ENCODE measurements at regions not wholly inside any gene's neighbourhood (a gene's known extent, or its start where the extent isn't known, plus 50 kb on each side); places are given as distances from the start of the nearest gene placed in this dataset.
A peak's percentile ranks its signal among the peaks of the same experiment; 100 is the strongest.

DNA sequence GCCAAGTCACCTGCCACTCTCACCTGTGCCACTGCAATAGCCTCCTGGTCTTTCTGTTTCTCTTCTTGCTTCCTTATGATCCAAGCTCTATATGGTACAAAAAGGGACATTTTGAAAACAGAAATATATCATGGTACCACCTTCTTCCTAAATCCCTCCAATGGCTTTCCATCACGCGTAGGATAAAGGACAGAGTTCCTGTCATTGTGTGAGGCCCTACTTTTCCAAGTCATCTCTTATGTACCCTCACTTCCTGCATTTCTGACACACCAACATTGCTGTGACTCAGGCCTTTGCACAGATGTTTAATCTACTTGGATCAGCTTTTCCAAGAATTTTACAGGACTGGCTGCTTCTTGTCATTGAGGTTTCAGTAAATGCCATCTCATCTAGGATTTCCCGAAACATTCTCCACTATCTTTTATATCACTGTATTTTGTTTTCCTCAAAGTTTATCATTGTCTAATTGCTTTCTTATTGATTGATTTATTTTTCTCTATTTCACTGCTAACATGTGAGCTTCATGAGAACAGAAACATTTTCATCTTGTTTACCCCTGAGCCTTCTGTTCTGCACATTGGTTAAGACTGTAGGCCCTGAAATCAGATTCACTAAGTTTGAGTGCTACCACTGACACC, 426.1 kb upstream of the FANCL start:
- DNase-seq = no peak

DNA sequence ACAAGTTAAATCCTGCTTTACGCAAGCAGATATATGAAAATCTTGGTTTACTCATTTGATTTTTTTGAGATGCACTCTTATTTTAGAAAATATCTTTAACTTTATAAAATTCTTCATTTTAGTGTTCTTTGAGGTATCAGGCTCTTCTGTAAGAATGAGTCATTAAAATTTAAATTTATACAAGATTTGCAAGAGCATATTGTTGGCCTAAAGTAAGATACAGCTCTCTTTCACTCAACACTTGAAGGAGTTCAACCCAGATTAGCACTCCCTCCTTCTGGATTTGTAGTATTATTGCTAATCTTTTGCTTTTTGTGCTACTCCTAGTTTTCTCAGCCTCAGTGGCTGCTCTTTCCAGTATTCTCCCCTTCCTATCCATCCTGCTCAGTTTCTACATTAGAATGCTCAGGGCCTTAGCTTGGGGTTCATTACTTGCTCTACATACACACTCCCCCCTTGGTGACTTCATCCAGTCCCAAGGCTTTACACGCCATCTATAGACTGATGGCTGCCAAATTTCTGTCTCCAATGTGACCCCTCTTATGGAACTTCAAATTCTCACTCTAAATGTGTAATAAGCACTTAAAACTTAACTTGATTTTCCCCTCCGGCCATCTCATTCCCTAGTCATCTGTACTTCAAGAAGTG, 425.3 kb upstream of the FANCL start:
- DNase-seq = no peak

DNA sequence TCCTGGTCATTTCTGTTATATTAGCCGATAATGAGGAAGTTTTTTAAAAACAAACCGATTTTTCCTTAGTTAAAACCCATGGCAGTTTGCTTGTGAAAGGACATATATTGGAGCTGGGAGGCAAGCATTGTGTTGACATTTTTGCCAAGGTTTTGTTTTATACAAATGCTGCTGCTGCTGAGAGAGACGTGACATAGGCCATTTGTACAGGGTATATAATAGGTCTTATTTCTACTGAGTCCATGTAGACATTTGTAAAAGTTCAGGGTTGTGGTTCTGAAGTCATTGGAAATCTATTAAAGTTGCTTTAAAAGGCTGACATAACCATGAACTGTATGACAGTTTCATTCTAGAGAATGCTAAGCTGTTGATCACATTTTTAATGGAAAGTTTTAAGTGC, 424.0 kb upstream of the FANCL start:
- DNase-seq = no peak

DNA sequence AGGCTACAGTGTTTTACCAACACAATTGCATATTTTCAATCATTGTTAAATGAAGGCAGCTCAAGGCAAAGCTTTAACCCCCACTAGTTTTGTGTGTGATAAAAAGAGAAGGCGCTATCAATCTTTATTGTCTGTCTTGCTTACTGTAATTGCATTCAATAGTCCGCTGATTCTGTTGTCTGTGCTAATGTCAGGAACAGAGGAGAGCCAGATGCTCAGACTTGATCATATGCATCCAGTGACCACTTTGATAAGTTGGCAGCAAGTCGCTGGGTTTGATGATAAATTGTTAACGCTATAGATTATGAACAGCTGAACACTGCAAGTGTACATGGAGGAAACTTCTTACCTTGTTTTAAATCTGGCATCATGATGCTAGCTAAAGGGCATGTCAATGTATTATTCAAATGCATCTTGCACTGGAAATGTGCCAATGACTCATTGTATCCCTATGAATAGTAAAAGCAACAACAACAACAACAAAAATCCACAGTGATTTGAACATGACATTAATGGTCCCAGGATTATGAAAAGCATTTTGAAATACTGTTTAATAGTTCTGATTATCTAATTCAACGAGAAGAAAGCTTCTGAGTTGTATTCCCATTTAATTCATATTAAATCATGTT, 423.5 kb upstream of the FANCL start:
- DNase-seq = peak; percentile 4

DNA sequence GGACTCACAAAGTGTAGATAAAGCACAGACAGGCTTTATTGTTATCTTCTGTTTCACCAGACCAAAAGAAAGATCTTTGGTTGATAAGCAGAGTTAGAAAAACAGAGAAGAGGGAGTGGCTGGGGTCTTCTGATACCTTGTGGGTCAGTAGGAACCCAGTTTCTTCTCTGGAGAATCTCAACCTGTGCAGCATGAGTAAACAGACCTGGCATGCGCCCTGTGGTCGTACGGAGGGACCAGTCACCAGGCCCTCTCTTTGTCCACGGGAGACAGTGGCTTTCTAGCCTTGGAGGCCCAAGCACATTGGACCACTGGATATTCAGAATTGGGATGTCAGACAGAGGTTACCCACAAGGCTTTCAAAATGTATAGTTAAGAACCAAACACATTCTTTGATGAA, 418.9 kb upstream of the FANCL start:
- no peak for DNase-seq

DNA sequence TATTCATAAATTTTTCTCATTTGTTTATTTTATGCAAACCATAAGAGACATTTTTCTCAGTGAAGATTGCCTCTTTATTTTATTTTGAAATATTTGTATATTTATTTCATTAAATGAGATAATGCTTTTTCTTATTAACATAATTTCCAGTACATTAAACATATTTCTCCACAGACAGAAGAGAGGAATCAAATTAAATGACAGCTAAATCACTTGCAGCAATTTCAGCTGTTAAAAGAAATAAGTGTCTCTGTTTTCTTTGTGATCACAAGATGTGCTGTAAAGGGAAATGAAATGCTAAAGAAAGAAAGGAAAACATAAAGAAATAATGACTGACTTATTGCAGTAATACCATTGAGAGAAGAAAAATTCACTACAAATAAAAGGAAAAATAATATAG, 414.0 kb upstream of the FANCL start:
- DNase-seq = no peak

DNA sequence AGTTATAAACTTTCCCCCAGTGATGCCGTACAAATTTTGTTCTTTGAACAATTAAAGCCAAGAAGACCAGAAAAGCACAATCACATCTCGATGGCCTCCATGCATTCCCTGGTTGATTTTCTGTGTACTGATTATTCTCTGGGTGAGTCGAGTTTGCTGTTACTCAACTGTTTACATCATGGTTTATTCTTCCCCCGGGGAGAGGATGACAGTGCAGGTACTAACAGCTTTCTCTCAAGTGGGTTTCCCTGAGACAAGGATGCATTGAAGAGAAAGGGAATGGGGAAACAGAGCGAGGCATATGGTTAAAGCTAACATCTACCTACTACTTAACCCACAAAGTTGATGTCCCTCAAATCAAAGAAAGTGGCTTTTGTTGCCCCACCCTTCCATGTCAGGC, 410.8 kb upstream of the FANCL start:
- no peak for DNase-seq

DNA sequence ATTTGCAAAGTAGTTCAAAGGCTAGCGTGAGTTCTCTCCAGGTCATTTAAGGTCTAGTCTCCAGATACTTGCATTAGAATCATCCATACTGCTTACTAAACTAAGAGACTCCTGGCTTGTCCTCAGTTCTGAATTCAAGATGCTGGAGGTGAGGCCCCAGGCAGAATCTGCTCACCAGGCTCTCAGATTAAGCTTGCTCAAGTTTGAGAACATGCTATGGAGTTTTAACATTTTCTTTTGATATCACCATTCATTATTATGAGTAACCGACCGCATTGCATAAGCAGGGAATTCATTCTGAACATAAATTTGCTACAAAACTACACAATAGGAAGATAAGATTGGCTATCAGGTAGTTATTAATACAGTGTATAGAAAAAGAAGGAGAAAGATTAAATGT, 409.7 kb upstream of the FANCL start:
- no peak for DNase-seq

DNA sequence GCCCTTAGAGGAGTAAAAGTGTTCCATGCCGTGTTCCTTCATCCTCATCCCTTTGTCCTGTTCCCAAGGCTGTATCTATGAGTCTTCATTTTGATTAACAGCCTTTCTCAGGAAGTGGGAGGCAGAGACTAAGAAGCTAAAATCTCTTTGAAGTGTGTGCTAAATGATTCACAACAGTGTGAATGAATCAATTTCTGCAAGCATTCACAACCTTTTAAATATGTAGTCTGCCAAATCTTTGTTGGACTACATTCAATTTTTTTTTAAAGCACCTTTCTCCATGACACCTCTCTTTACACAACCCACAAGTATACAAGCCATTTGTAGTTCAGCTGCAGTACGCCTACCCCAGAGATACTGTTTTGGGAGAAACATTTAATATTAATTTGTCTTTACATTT, 408.6 kb upstream of the FANCL start:
- no peak for DNase-seq

DNA sequence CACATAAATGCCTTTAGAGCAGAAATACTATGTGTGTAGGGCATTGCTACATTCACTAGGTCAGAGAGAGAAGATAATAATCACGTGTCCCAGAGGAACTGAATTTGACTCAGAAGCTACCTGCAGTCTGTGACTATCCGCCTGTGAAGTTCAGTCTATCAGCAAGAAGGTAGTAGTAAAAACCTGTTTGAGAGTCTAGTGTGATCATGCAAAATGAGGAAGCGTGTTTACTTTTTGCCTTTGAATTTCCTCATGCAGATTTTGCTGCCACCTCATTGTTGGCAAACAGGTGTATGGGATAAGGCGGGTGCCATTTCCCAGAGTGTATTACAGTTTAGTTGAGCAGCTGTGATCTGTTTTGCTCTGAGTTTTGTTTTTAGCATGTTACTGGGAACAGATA, 403.9 kb upstream of the FANCL start:
- DNase-seq = peak; percentile 38

DNA sequence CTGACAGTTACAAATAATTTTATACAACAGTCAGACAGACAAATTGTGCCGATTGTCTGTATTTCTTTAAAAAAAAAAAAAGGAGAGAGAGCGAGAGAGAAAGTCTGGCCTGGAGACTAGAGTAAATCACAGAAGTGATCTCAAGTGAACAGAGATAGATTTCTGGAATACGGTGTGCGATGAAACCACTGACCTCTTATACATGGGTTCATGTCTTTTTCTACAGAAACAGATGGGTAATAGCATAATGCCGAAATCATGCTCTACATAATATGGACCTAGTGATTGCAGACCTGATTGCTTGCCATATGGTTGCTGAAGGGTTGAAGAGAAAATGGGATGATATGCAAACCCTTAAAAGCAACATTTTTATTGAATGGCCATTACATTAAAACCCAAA, 403.3 kb upstream of the FANCL start:
- no peak for DNase-seq

DNA sequence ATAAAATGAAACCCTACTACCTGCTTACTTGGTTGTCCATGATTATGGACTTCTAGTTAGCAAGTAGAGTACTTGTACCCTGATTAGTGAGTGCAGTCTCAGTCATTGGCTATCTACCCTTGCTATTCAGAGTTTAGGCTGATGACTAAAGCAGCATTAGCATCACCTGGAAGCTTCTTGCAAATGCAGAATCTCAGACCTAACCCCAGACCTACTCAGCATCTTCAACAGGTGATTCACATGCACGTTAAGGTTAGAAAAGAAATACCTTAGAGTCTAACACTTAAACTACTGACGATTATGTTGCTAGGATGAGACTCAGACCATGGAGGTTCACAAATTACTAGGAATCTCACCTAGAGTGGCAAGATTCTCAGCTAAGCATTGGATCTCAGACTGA, 399.9 kb upstream of the FANCL start:
- DNase-seq = no peak

DNA sequence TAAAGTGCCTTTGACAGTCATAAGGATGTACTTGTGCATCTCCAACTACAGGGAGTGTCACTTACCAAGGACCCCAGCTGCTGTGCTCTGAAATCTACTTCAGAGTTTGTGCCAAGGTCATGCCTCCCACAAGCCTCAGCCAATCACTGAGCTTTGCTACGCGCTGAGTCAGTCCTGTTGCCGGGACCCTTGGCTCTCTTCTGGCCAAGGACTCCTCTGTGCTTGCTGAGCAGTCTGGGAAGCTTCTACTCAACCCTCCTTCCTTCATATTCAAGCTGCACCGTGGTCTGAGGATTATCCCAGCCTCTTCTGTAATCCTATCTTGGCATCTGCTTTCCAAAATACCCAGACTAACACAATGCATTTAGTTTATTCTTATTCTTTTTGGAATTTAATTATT, 398.9 kb upstream of the FANCL start:
- DNase-seq = no peak

DNA sequence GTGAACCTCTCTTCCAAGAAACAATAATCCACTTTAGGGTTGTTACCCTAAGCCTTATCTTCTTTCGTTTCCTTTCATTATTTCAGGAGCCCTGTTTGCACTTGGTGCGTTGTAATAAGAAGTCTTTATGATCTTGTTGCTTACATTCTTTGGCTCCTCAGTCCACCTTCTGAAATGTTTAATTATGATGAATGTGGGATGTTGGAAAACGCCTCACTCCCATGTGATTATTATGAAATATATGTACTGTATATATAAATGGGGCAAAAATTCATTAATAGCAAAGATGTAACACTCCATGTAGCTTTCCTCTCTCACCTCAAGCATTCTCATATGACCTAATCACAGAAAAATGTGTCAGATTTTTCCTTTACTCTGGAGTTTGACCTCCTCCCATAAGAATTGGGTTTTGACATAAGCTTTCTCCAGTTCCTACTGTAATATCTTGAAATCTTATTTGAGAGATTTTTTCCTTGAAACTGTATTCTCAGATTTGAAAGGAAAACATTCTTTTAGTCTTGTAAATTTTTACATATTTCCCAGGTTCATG, 397.2 kb upstream of the FANCL start:
- no peak for DNase-seq

DNA sequence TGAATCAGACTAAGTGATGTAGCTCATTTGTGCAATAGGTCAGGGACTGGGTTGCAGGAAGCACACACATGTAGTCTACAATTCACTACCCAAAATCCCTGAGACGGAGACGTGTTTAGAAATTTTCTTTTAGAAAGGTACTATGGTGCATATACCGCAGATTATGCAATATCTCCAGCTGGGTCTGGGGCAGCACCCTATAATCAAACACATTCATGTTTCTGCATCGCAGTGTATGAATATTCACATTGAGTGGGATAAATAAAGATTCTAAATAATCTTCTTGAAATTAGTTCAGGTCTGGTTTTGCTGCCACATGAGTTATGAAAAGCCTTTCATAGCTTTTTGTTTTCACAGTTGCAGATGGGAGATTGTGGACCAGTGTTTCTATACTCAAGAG, 395.7 kb upstream of the FANCL start:
- DNase-seq = no peak

DNA sequence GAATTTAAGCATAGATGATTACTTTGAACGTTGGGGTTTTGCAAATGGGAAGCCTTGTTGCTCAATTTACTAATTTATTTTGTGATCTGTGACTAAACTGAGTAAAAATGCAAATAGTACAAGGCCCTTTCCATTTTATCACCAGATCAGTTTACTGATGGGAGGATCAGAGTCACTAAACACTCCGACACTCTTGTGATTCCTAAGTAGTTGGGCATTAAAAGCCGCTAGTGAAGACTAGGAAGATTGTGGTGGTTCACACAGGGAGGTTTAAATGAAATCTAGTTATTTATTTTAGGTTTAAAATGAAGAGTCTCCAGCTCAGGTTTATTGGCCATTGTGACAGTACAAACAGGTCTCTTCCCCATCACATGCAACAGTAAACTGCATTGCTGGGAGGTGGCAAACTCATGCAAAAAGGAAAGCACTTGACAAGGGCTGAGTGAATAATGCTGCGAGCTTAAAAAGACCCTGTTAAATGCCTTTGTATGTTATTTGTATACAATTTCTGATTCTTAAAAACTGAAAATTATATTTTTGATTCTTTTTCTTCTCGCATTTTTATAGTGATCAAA, 394.8 kb upstream of the FANCL start:
- DNase-seq = no peak

DNA sequence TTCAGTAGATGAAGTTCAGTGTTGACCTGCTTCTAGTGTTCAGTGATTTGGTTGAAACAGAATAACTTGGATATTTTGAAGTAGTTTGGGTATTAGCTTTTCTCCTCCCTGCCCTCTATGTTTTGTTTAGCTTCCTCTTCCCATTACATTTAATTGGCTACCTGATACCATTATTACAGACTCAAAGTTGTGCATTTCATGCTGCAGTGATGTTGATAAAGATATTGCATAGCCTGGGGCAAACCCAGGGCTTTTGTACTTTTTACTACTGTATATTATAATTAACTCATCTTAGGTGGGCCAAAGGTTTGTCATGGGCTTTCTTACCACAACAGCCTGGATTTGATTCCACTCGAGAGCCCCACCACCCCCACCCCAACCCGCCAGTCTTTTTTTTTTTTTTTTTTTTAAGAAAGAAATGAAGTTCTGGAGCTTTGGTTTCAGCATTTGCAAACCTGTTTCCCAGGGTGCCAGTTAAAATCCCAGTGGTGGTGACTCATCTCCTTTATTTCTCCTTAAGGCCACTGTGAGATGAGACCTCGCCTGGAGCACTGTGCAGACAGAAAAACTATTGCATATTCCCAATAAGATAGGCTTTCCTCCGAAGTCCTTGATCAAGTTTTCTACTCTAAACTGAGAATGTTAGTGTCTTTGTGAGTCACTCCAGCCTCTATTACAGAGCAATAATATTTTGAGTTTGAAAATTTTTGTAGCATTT, 393.7 kb upstream of the FANCL start:
- peak; percentile 5 for DNase-seq

DNA sequence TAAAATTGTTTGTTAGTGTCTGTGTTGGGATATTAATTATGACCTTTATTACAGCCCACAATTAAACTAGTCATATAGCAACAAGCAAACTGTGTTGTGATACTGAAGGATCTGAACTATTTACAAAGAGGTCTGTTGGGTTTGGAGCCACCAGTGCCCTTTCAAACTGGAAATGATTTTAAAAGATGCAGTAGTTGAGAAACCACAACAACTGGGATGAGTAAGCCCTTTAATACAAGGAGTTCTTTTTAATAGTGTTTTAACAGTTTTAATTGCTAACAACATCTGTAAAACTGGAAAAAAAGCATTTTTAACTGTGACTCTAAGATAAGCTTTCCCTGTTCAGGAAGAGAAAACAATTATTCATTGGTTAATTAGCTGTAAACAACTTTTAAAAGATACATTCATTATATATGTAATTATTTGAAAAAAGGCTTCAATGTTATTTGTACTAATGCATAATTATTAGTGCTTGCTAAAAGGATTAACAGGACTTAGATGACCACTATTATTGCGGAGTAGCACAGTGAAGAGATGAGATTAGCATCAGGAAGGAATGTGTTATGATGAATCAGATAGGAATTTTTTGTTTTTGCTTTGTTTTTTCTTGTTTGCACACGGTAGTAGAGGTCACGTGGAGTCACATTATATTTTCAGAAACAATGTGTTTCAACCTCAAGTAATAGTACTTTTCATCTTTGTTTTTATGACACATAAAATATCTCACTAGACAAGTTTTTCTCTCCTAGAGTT, 392.7 kb upstream of the FANCL start:
- DNase-seq = no peak

DNA sequence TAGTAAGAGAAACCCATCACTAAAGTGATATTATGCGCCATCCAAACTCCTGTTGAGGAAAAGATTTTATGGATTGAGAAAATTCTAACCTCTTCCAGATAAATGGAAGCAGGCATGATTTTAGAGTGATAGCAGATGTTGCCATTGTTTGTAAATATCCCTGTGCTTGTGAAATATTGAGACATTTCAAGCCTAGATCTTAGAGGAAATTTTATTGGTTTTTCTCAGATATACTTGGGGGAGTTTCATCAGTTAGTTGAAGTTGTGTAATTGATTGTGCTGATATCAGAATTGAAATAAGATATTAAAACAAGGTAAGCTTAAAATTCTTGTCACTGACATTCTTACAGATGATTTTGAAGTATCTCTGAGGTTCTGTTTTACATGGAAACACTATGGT, 390.9 kb upstream of the FANCL start:
- DNase-seq = no peak

DNA sequence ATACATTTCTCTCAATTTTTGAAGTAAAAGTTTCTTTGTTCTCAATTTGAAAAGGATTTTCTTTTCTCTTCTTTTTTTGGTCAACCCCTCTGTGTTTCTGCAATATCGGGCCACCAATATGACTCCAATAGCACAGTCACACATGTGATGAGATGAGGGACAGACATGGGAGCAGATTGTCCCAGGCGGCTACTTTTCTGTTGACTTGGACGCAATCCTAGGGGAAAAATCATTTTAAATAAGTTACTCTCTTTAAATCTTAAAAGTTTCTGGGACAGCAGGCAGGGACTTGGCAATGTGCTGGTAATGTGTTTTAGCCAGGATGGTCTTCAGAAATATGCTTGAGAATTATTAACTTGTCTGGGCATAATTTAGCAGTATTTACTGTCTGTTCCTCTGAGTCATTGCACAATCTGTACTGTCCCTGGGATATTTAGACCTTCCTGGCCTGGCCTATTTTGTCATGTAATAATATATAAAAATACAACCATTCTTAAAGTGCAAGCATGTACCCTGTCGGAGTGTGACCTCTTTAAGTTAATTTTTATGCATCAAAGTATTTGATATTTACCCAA, 388.5 kb upstream of the FANCL start:
- no peak for DNase-seq

DNA sequence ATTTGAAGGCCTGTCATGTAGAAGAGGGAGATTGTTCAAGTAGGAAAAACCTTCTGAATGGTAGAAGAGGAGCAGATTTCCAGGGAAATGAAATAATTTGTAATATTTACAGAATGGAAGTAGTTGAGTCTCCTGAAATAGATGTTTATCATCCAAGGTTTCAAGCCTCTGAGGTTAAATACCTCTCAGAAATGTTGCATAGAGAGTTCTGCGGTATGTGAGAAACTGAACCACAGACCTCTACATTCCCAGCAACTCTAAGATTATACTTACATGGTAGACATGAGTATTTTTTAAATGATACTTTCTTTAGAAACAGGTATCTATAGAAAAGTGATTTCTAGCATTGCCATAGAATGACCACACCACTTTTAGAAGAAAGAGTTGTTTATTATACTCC, 379.8 kb upstream of the FANCL start:
- no peak for DNase-seq

DNA sequence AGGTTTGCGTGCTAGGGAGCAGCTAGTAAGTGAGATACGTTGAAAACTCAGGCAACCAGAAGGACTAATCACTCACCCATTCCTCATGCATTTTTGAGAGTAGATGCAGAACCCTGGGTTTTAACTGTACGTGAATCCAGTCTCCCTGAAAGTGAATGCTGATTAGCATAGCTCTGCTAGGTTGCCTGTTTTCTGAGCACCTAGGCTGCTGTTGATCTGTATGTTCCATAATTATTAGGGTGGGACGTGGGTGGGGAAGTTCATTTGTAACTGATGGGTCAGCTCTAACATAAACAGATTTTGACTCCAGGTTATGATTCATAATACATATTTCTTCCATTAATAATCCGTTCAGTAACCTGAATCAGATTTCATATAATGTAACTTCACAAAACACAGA, 379.0 kb upstream of the FANCL start:
- DNase-seq = no peak

All from DMS153 (cell line).